ENCODE measurements at regions not wholly inside any gene's neighbourhood (a gene's known extent, or its start where the extent isn't known, plus 50 kb on each side); places are given as distances from the start of the nearest gene placed in this dataset.
"Not testable (repeated sequence)": the region's sequence is repeated elsewhere in the genome, so short reads cannot be mapped to it uniquely, and the experiment has no call there.

DNA sequence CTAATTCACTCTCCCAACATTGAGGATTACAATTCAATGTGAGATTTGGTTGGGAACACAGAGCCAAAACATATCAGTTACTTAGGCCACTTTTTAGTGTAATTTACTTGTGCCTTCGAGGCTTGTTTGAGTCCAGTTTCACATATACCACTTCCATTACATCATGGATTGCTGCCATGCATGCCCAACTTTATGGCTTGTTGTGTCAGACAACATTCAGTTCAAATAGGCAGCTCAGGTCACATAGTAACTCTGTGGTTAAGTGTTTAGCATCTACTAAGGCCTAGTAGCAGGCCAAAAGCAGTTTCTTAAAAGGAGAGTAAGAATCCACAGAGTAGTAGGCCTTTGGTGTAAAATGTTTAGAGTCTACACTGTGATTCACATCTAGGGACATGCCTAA, 164.3 kb upstream of the GMNC start:
- H3K27ac Mint-ChIP-seq (ENCODE audit: unreplicated experiment), result no peak overlapping the region
- H3K4me3 Mint-ChIP-seq, result no peak overlapping the region
- no peaks in the 10 kb centered on the region for H3K36me3 Mint-ChIP-seq (ENCODE audit: low read depth)
- H3K4me1 Mint-ChIP-seq, result no peaks in the 10 kb centered on the region
- DNase-seq (ENCODE audit: low read depth, low spot score), result no peak
- TF ChIP-seq, protein P1, sequence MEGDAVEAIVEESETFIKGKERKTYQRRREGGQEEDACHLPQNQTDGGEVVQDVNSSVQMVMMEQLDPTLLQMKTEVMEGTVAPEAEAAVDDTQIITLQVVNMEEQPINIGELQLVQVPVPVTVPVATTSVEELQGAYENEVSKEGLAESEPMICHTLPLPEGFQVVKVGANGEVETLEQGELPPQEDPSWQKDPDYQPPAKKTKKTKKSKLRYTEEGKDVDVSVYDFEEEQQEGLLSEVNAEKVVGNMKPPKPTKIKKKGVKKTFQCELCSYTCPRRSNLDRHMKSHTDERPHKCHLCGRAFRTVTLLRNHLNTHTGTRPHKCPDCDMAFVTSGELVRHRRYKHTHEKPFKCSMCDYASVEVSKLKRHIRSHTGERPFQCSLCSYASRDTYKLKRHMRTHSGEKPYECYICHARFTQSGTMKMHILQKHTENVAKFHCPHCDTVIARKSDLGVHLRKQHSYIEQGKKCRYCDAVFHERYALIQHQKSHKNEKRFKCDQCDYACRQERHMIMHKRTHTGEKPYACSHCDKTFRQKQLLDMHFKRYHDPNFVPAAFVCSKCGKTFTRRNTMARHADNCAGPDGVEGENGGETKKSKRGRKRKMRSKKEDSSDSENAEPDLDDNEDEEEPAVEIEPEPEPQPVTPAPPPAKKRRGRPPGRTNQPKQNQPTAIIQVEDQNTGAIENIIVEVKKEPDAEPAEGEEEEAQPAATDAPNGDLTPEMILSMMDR (conservative IDR thresholded peaks at IDR 0.05), result no peak
- H3K27me3 Mint-ChIP-seq (ENCODE audit: low read depth), result no peaks in the 10 kb centered on the region
- H3K9me3 Mint-ChIP-seq, result no peaks in the 10 kb centered on the region

DNA sequence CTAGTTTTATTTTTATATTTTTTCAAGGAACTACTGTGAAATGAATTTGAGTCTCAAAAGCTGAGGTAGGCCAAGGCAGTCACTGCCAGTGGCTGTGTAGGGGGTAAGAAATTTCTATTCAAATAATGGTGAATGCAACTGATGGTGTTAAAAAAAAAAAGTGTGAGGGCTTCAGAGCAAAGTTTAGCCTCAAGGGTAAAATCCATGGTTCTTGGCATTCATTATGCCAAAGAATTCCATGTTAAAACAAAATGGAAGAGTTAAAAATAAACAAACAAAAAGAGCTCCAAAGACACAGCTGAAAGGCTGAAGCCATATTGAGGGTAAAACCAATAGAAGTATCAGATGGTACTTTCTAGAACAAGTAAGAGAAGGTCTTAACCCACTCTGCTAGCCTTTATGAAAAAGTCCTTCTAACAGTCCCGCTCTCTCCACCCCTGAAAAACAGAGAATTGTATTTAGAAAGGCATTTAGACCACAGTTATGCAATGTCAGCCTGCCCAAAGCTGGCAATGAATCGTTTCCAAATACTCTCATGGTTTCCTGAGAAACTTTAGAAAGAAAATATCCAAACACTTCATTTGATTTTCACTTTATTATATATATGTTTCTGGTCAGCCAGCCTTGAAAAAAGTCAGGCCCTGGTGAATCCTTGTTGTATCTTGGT, 158.4 kb upstream of the GMNC start:
- no peak for DNase-seq (ENCODE audit: low read depth, low spot score)
- no peaks in the 10 kb centered on the region for H3K9me3 Mint-ChIP-seq
- no peaks in the 10 kb centered on the region for H3K27me3 Mint-ChIP-seq (ENCODE audit: low read depth)
- TF ChIP-seq, protein P1 (conservative IDR thresholded peaks at IDR 0.05), result no peak
- H3K4me3 Mint-ChIP-seq, result no peak overlapping the region
- H3K27ac Mint-ChIP-seq (ENCODE audit: unreplicated experiment), result no peak overlapping the region
- no peaks in the 10 kb centered on the region for H3K36me3 Mint-ChIP-seq (ENCODE audit: low read depth)
- H3K4me1 Mint-ChIP-seq, result no peaks in the 10 kb centered on the region

DNA sequence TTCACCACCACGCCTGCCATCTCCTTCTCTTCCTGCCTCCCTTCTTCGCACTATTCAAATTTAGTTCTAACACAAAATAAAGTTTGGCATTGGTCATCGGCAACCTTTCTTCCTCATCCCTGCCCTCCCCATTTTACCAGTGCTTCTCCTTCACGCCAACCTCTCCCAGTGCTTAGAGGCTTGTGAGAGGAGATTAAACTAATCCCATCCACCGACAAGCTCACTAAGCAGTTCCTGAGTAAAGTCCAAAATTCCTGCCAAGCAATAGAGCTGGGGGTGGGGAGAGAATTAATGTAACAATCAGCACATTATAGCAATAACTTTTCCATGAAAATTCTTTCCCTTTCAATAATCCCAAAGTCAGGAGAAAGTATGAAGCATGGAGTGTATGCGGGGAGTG, 157.4 kb upstream of the GMNC start:
- no peak for DNase-seq (ENCODE audit: low read depth, low spot score)
- H3K9me3 Mint-ChIP-seq, result peaks cover 4% of the 10 kb centered on the region
- H3K4me1 Mint-ChIP-seq, result no peaks in the 10 kb centered on the region
- no peak overlapping the region for H3K27ac Mint-ChIP-seq (ENCODE audit: unreplicated experiment)
- H3K36me3 Mint-ChIP-seq (ENCODE audit: low read depth), result peaks cover 3% of the 10 kb centered on the region
- H3K27me3 Mint-ChIP-seq (ENCODE audit: low read depth), result no peaks in the 10 kb centered on the region
- TF ChIP-seq, protein P1 (conservative IDR thresholded peaks at IDR 0.05), result no peak
- no peak overlapping the region for H3K4me3 Mint-ChIP-seq

DNA sequence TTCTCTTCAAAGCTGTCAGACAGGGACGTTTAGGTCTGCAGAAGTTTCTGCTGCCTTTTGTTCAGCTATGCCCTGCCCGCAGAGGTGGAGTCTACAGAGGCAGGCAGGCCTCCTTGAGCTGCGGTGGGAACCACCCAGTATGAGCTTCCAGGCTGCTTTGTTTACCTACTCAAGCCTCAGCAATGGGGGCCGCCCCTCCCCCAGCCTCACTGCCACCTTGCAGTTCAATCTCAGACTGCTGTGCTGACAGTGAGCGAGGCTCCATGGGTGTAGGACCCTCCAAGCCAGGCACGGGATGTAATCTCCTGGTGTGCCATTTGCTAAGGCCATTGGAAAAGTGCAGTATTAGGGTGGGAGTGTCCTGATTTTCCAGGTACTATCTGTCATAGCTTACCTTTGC, 153.5 kb upstream of the GMNC start:
- not testable (repeated sequence) for H3K36me3 Mint-ChIP-seq (ENCODE audit: low read depth); H3K27ac Mint-ChIP-seq (ENCODE audit: unreplicated experiment); H3K4me1 Mint-ChIP-seq; H3K4me3 Mint-ChIP-seq; H3K27me3 Mint-ChIP-seq (ENCODE audit: low read depth); DNase-seq (ENCODE audit: low read depth, low spot score)
- H3K9me3 Mint-ChIP-seq, result peaks cover 14% of the 10 kb centered on the region

DNA sequence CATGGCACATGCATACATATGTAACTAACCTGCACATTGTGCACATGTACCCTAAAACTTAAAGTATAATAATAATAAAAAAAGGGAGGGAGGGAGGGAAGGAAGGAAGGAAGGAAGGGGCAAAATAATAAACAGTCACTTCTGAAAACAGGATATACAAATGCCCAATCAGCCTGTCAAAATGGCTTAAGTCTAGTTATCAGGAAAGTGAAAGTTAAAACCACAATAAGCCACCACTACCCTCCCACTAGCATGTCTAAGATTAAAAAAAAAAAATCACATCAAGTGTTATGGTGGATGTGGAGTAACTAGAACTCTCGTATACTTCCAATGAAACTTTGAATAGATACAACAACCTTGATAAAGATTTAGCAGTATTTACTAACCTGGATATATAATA, 145.6 kb upstream of the GMNC start:
- Mint-ChIP-seq H3K27me3 (ENCODE audit: low read depth) (peaks cover 4% of the 10 kb centered on the region), H3K27ac (ENCODE audit: unreplicated experiment) (no peak overlapping the region)
- TF ChIP-seq, protein P1 (conservative IDR thresholded peaks at IDR 0.05), result no peak

DNA sequence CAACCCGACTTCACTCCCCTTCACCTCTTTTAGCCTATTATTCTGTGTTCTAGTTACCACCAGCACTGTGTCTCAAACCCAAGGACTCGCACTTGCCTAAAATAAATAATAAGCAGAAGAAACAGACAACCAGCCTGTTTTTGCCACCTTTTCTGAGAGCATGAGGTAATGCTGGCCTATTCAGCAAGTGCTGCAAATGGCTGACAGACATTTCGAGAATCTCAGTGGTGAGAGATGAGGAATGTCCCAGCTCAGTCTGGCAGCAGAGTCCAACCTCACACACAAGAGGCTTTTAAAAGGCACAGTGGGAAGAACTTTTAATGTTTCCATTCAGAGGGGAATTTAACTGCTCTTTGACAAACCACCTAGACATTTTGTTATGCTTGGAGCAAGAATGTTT, 143.3 kb upstream of the GMNC start:
- peaks cover 4% of the 10 kb centered on the region for H3K27me3 Mint-ChIP-seq (ENCODE audit: low read depth)

More for the DNA sequence above, 145.6 kb upstream of the GMNC start:
- DNase-seq (ENCODE audit: low read depth, low spot score), result no peak
- Mint-ChIP-seq H3K4me3 (no peak overlapping the region), H3K4me1 (peaks cover 10% of the 10 kb centered on the region), H3K9me3 (peaks cover 7% of the 10 kb centered on the region), H3K36me3 (ENCODE audit: low read depth) (peaks cover 3% of the 10 kb centered on the region)

More for the DNA sequence above, 143.3 kb upstream of the GMNC start:
- H3K4me3 Mint-ChIP-seq, result no peak overlapping the region
- H3K9me3 Mint-ChIP-seq, result no peaks in the 10 kb centered on the region
- H3K4me1 Mint-ChIP-seq, result peaks cover 10% of the 10 kb centered on the region
- TF ChIP-seq, protein P1 (conservative IDR thresholded peaks at IDR 0.05), result no peak
- H3K36me3 Mint-ChIP-seq (ENCODE audit: low read depth), result no peaks in the 10 kb centered on the region
- no peak for DNase-seq (ENCODE audit: low read depth, low spot score)
- no peak overlapping the region for H3K27ac Mint-ChIP-seq (ENCODE audit: unreplicated experiment)
